ENCODE measurements at regions not wholly inside any gene's neighbourhood (a gene's known extent, or its start where the extent isn't known, plus 50 kb on each side); places are given as distances from the start of the nearest gene placed in this dataset.

DNA sequence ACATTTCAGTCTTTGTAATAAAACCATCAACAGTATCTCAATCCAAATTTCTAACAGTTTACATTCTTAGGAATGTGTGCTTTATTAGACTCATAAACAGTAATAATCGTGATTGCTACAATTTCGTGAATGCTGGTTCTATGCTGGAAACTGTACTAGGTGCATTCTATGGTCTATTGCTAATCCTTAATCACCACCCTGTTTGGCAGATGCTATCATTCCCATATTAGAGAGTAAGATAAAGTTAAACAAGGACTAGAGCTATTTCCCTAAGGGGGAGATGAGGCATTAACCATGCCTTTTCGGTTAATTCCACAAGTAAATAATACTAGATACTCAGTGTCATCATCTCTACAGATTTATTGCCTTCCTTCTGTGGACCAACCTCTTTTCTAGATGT lies 244.0 kb downstream of the PAX3 start:
- ATAC-seq (replicated peaks in 6 of 8), result no peak
- H3K27ac ChIP-seq, result no peak overlapping the region
- H3K4me1 ChIP-seq (replicated peaks in 1 of 2), result no peaks in the 10 kb centered on the region
- 4 to 96% (median 74%) methylated on average over 1 to 3 of the region's 3 CpGs for WGBS, 10 experiments
- no peak overlapping the region for H3K4me3 ChIP-seq
- in situ Hi-C loops (cut with MboI; ENCODE audit: low pct_unique_long_range_greater_than_20kb in 2 of 9, low sequenced_read_pairs in 9 of 9, unreplicated experiment in 9 of 9), result loop anchor here in 6 of 9 experiments (10.0 to 25.0 kb wide), 3 partner anchors 257 to 507 kb away; a partner anchor contains a TSS

DNA sequence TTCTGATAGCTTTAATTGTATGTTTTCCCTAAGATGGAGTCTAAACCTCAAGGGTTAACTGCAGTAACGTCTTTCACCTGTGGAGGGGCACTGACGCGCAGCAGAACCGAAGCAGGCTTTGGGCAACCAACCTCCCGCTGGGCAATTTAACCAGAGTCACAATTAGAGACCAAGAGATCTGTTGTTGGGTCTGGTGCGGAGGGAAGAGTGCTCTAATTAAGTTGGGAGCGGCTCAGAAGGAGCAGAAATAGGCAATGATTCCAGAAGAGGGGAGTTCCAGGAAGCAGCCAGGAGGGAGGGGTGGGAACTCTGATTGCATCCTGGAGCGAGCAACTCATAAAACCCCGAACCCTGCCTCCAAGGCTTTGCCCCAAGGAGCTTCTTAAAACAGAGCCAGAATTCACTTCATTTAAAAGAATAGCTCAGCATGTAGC lies 245.8 kb downstream of the PAX3 start:
- 0 to 18% (median 4%) methylated on average over 2 to 9 of the region's 9 CpGs; no CpG with 5 or more reads in 1 of the 10 experiments for WGBS, 10 experiments
- no peaks in the 10 kb centered on the region for H3K4me1 ChIP-seq (replicated peaks in 1 of 2)
- ATAC-seq (replicated peaks in 6 of 8), result peak in 3 of 8 experiments; percentile 24 to 81 (median 51)
- H3K27ac ChIP-seq, result no peak overlapping the region
- no peak overlapping the region for H3K4me3 ChIP-seq
- in situ Hi-C loops (cut with MboI; ENCODE audit: low pct_unique_long_range_greater_than_20kb in 2 of 9, low sequenced_read_pairs in 9 of 9, unreplicated experiment in 9 of 9), result loop anchor here in 6 of 9 experiments (10.0 to 25.0 kb wide), 3 partner anchors 259 to 509 kb away; a partner anchor contains a TSS

DNA sequence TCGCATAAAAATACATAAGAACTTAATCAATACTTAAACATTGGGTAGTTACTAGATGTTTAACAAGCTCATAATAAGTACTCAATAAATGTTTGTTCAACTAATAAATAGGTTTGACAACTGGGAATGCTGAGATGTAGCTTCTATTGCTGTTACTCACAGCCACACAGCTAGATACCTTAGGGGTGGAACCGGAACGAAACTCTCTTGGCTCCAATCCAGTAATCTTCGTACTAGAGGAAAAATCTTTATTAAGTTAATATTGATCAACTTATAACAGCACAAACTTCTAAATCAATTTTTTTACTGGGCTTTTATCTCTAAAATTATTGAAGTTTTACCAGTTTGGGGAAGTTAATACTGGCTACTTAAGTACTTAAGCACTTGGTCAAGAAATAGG lies 247.8 kb downstream of the PAX3 start:
- H3K4me3 ChIP-seq, result no peak overlapping the region
- WGBS, 10 experiments, result 39 to 95% (median 83%) methylated on average over 1 to 4 of the region's 4 CpGs; no CpG with 5 or more reads in 2 of the 10 experiments
- ATAC-seq (replicated peaks in 6 of 8), result no peak
- no peaks in the 10 kb centered on the region for H3K4me1 ChIP-seq (replicated peaks in 1 of 2)
- in situ Hi-C loops (cut with MboI; ENCODE audit: low pct_unique_long_range_greater_than_20kb in 2 of 9, low sequenced_read_pairs in 9 of 9, unreplicated experiment in 9 of 9), result loop anchor here in 6 of 9 experiments (10.0 to 25.0 kb wide), 3 partner anchors 261 to 511 kb away; a partner anchor contains a TSS
- H3K27ac ChIP-seq, result no peak overlapping the region

DNA sequence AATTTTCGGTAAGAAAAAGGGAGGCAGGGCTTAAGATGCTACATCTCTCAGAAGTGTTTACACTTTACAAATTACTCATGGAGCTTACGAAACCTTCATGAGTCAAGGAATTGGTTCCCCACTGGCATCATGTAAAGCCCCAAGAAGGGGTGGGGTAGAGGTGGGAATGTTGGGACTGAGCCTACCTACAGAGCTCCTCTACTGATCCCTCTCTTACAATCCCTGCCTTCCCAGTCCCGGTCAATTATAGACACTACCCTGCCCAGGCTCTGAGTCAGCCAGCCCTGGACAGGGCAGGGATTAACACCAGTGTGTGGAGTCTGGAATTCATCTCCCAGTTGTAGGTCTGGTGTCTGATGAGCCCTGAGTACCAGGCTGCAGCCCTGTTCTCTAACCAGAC lies 248.9 kb downstream of the PAX3 start:
- Histone ChIP-seq H3K4me3 (no peak overlapping the region), H3K4me1 (replicated peaks in 1 of 2) (no peaks in the 10 kb centered on the region), H3K27ac (no peak overlapping the region)
- in situ Hi-C loops (cut with MboI; ENCODE audit: low pct_unique_long_range_greater_than_20kb in 2 of 9, low sequenced_read_pairs in 9 of 9, unreplicated experiment in 9 of 9), result loop anchor here in 6 of 9 experiments (10.0 to 25.0 kb wide), 3 partner anchors 262 to 512 kb away; a partner anchor contains a TSS
- WGBS, 10 experiments, result 0 to 100% (median 94%) methylated on average over 1 to 2 of the region's 3 CpGs; no CpG with 5 or more reads in 2 of the 10 experiments
- peak in 1 of 8 experiments; percentile 39 for ATAC-seq (replicated peaks in 6 of 8)

DNA sequence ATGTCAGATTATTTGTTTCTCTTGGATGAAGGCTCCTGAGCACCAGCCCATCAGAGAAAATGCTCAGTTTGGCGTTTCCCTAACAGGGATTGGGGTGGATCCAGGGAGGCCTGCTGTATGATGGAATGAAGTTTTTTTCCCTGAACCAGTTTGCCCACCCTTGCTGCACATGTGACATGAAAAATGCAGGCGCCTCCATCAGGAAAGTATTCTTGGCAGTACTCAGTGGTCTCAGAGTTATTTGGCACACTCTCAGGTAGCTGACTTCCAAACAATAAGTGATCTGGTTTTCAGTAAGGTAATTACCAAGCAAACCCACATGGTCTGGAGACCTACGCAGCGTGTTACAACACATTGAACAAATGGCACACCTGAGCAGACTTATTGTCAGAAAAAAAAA lies 254.9 kb downstream of the PAX3 start:
- in situ Hi-C loops (cut with MboI; ENCODE audit: low pct_unique_long_range_greater_than_20kb in 2 of 9, low sequenced_read_pairs in 9 of 9, unreplicated experiment in 9 of 9), result no loop called here
- 0 to 93% (median 66%) methylated on average over 1 to 3 of the region's 4 CpGs; no CpG with 5 or more reads in 2 of the 10 experiments for WGBS, 10 experiments
- Histone ChIP-seq H3K27ac (no peak overlapping the region), H3K4me1 (replicated peaks in 1 of 2) (no peaks in the 10 kb centered on the region), H3K4me3 (no peak overlapping the region)
- ATAC-seq (replicated peaks in 6 of 8), result no peak

DNA sequence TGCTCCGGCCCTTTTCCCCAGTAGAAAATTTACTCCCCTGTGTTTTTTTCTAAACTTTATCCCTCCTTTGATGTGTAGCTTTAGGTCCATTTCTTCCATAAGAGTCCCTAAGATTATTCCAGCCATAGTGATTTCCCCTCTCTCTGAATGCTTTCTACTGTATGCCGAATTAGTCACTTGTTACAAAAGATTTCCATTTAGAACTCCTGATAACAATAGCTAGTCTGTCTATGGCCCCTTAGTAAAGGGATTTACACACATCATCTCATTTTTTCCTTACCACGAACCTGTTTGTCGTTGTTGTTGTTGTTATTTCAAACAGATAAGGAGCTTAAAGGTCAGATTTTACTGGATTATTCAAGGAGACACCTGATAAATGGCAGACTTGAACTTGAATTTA lies 256.1 kb downstream of the PAX3 start:
- whole genome bisulfite sequencing, 10 experiments, result 28 to 100% (median 69%) methylated on average over 1 to 4 of the region's 4 CpGs
- in situ Hi-C loops (cut with MboI; ENCODE audit: low pct_unique_long_range_greater_than_20kb in 2 of 9, low sequenced_read_pairs in 9 of 9, unreplicated experiment in 9 of 9), result no loop called here
- ATAC-seq (replicated peaks in 6 of 8), result no peak
- peaks cover 2 to 8% of the 10 kb centered on the region in 2 donors for H3K4me1 ChIP-seq (replicated peaks in 1 of 2)
- H3K4me3 ChIP-seq, result no peak overlapping the region
- H3K27ac ChIP-seq, result no peak overlapping the region

DNA sequence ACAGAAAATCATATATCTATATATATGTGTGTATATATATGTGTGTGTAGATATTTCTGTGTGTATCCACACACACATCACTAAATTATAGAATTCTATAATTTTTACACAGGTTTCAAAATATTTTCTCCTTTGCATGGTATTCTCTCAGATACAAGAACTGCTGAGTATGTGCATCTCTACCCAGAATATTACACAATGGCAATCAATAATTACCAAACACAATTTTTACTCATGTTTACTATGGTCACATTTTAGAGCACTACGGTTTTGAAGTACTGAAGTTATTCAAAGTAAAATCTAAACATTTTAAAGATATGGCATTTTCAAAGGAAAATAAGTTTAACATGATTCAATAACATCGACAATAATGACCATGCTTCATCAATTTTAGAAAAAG lies 258.5 kb downstream of the PAX3 start:
- in situ Hi-C loops (cut with MboI; ENCODE audit: low pct_unique_long_range_greater_than_20kb in 2 of 9, low sequenced_read_pairs in 9 of 9, unreplicated experiment in 9 of 9), result no loop called here
- ATAC-seq (replicated peaks in 6 of 8), result no peak

DNA sequence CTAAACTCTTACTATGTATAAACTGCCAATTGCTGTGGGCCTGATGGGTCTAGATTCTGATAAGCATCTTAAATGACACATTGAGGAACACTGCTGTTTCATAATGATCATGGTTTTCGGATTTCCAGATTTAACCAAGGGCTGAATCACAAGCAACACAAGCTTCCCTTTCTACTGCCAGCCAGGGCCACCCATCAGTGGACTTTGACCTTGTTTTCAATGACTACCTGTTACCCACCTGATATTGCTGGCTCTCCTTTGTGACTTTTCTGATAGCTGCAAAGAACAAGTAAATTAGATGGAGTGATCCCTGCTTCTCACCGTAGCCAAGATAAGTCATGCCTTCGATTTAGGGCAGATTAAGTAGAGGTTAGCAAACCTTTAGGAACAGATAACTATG lies 259.0 kb downstream of the PAX3 start:
- H3K4me1 ChIP-seq (replicated peaks in 1 of 2), result peaks cover 2 to 8% of the 10 kb centered on the region in 2 donors
- in situ Hi-C loops (cut with MboI; ENCODE audit: low pct_unique_long_range_greater_than_20kb in 2 of 9, low sequenced_read_pairs in 9 of 9, unreplicated experiment in 9 of 9), result no loop called here
- no peak overlapping the region for H3K4me3 ChIP-seq
- 0 to 100% (median 59%) methylated on average over 1 to 3 of the region's 3 CpGs; no CpG with 5 or more reads in 1 of the 10 experiments for WGBS, 10 experiments
- no peak overlapping the region for H3K27ac ChIP-seq
- no peak for ATAC-seq (replicated peaks in 6 of 8)

More for the DNA sequence above, 258.5 kb downstream of the PAX3 start:
- 8 to 100% (median 87%) methylated on average over 2 of the region's 2 CpGs for WGBS, 10 experiments
- no peak overlapping the region for H3K4me3 ChIP-seq
- H3K4me1 ChIP-seq (replicated peaks in 1 of 2), result peaks cover 2 to 8% of the 10 kb centered on the region in 2 donors
- H3K27ac ChIP-seq, result no peak overlapping the region

DNA sequence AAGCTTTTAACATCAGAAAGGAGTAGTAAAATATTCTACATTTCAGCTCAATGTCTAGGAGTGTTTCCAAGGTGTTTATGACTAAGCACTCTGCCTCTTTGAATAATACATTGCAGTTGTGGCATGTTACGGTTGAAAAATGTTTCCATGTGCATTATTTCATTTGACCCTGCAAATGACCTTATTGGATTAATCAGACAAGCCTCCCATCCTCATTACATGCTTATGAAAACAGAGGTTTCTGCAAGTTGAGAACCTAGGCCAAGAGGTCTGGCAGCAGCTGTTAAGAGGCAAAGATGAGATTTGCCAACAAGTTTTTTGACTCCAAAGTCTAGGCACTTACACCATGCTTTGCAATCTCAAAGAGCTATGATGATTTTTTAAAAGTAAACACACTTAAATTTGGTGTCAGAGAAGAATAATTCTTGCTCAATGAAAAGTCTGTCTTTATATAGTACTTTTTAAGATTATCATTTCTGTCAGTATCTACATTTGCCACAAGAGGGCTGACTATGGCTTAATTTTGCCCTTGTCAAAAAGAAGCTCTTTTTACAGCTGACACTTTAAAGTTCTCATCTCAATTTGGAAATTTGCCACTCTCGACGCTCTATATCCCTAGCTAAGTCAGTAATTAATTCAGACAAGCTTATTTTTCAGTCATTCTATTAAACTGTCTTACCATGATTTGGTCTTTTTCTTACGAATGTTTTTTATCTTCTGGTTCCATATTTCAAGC lies 260.6 kb downstream of the PAX3 start:
- Histone ChIP-seq H3K4me3 (no peak overlapping the region), H3K4me1 (replicated peaks in 1 of 2) (peaks cover 2 to 8% of the 10 kb centered on the region in 2 donors), H3K27ac (no peak overlapping the region)
- in situ Hi-C loops (cut with MboI; ENCODE audit: low pct_unique_long_range_greater_than_20kb in 2 of 9, low sequenced_read_pairs in 9 of 9, unreplicated experiment in 9 of 9), result no loop called here
- WGBS, 10 experiments, result 3 to 100% (median 38%) methylated on average over 1 to 4 of the region's 4 CpGs
- ATAC-seq (replicated peaks in 6 of 8), result peak in 5 of 8 experiments; percentile 30 to 85 (median 82)

DNA sequence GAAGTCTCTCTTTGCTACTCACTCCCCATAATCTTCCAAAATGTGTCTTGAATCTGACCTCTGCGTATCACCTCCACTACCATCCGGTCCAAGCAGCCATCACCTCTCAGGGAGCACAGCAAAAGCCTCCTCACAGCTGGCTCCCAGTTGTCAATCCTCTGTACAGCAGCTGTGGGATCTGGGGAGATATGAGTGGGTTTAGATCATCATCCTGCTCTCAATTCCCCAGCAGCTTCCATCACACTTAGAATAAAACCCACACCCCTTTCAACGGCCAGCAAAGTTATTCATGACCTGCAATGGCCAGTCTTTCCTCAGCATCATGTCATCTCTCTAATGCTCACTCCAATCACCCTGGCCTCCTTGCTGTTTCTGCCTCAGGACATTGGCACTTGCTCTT lies 261.6 kb downstream of the PAX3 start:
- WGBS, 10 experiments, result 0 to 100% (median 67%) methylated on average over 1 to 3 of the region's 3 CpGs; no CpG with 5 or more reads in 2 of the 10 experiments
- H3K27ac ChIP-seq, result no peak overlapping the region
- no peak overlapping the region for H3K4me3 ChIP-seq
- peaks cover 2 to 8% of the 10 kb centered on the region in 2 donors for H3K4me1 ChIP-seq (replicated peaks in 1 of 2)
- in situ Hi-C loops (cut with MboI; ENCODE audit: low pct_unique_long_range_greater_than_20kb in 2 of 9, low sequenced_read_pairs in 9 of 9, unreplicated experiment in 9 of 9), result no loop called here
- peak in 2 of 8 experiments; percentile 50 to 54 for ATAC-seq (replicated peaks in 6 of 8)

DNA sequence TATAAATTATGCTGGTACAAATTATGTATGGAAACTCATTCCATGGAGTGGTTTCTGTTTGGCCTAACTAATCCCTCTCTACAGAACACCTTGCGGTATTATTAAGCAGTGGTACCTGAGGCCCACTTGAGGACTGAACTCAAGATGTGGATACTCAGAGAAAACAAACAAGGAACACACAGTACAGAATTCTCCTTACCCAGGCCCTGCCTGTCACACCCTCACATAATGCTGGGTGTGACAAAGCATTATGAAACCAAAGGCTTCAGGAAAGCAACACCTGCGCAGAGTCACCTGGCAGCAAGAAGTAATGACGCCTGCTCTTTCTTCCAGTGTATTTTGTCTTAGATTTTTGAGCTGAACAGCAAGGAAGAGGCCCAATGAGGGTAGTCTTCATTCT lies 264.7 kb downstream of the PAX3 start:
- ATAC-seq (replicated peaks in 6 of 8), result no peak
- H3K27ac ChIP-seq, result no peak overlapping the region
- H3K4me1 ChIP-seq (replicated peaks in 1 of 2), result peaks cover 2 to 8% of the 10 kb centered on the region in 2 donors
- in situ Hi-C loops (cut with MboI; ENCODE audit: low pct_unique_long_range_greater_than_20kb in 2 of 9, low sequenced_read_pairs in 9 of 9, unreplicated experiment in 9 of 9), result no loop called here
- 34 to 100% (median 86%) methylated on average over 1 to 3 of the region's 3 CpGs; no CpG with 5 or more reads in 1 of the 10 experiments for WGBS, 10 experiments
- H3K4me3 ChIP-seq, result no peak overlapping the region

DNA sequence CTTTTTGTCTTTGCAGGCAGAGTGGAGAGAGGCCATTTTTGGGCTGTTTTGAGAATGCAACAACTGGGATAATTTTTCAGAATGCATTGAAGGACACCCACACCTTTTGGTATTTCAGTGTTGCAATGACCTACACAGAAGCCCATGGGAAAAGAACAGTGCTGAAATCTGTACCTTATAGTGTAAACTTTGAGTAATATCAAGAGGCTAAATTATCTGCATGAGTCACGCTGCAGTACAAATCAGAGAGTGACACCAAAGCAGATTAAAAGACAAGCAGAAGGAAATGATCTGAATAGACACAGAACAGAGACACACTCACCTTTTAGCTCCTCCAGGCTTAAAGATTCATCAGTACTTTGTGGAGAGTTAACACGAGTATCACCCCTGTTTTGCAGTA lies 265.3 kb downstream of the PAX3 start:
- in situ Hi-C loops (cut with MboI; ENCODE audit: low pct_unique_long_range_greater_than_20kb in 2 of 9, low sequenced_read_pairs in 9 of 9, unreplicated experiment in 9 of 9), result no loop called here
- Histone ChIP-seq H3K4me1 (replicated peaks in 1 of 2) (peaks cover 2 to 8% of the 10 kb centered on the region in 2 donors), H3K4me3 (no peak overlapping the region), H3K27ac (no peak overlapping the region)
- no peak for ATAC-seq (replicated peaks in 6 of 8)
- 25 to 94% (median 67%) methylated on average over 1 to 2 of the region's 2 CpGs; no CpG with 5 or more reads in 3 of the 10 experiments for WGBS, 10 experiments

DNA sequence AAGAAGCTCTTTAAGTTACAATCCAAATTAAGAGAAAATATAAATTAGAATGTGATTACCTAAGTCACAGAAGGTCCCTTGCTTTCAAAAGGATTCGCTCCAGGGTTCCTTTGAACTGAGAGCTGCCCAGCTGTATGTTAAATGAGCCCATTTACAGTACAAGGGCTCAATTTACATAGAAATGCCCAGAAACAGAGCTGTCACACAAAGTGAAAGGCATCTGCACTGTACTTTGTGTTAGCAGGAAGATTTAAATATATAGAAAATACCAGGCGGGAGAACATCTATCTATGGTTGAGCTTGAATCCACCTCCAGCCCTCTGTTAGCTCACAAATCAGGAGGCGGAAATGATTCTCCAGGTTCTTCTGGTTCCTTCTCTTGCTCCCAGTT lies 272.9 kb downstream of the PAX3 start:
- Histone ChIP-seq H3K27ac (no peak overlapping the region), H3K4me1 (replicated peaks in 1 of 2) (peaks cover 4 to 8% of the 10 kb centered on the region in 2 donors), H3K4me3 (no peak overlapping the region)
- ATAC-seq (replicated peaks in 6 of 8), result peak in 7 of 8 experiments; percentile 19 to 98 (median 80)
- 0 to 70% (median 24%) methylated on average over 1 to 3 of the region's 3 CpGs; no CpG with 5 or more reads in 2 of the 10 experiments for WGBS, 10 experiments
- in situ Hi-C loops (cut with MboI; ENCODE audit: low pct_unique_long_range_greater_than_20kb in 2 of 9, low sequenced_read_pairs in 9 of 9, unreplicated experiment in 9 of 9), result no loop called here
